Naive B cell (primary cell): ENCODE measurements at regions not wholly inside any gene's neighbourhood (a gene's known extent, or its start where the extent isn't known, plus 50 kb on each side); places are given as distances from the start of the nearest gene placed in this dataset.
A peak's percentile ranks its signal among the peaks of the same experiment; 100 is the strongest.

ENCODE experiments used
- ATAC-seq, 2 donors: fragments of 150-1000 bp; cut with Tn5 transposase; 2 replicates each; pipeline ENCODE4 v1.10.0; 2021; ENCODE audit warnings: low read depth in 2 of 2, mild to moderate bottlenecking in 2 of 2, moderate library complexity in 2 of 2
- DNase-seq: peaks from one replicate; pipeline ENCODE4 v3.0.0; 2022
- H3K27ac Mint-ChIP-seq, 6 donors: one replicate each; pipeline ENCODE4 v1.8.0; 2020 to 2022; ENCODE audit warnings: mild to moderate bottlenecking in 6 of 6, mixed read lengths in 6 of 6, moderate library complexity in 5 of 6, inconsistent platforms in 2 of 6
- H3K27me3 Mint-ChIP-seq, 3 donors: one replicate each; pipeline ENCODE4 v1.8.0; 2021 to 2022; ENCODE audit warnings: mixed read lengths in 3 of 3, mild to moderate bottlenecking in 1 of 3
- H3K36me3 Mint-ChIP-seq, 2 donors: one replicate each; pipeline ENCODE4 v1.8.0; 2020 to 2022; ENCODE audit warnings: mixed read lengths in 2 of 2, inconsistent platforms in 1 of 2, mild to moderate bottlenecking in 1 of 2
- H3K4me1 Mint-ChIP-seq, 3 donors: one replicate each; pipeline ENCODE4 v1.8.0; 2020 to 2022; ENCODE audit warnings: mixed read lengths in 3 of 3, inconsistent platforms in 1 of 3, mild to moderate bottlenecking in 1 of 3, moderate library complexity in 1 of 3
- H3K4me3 Mint-ChIP-seq, 8 donors: one replicate each; pipeline ENCODE4 v1.8.0; 2020 to 2022; ENCODE audit warnings: mild to moderate bottlenecking in 8 of 8, mixed read lengths in 8 of 8, moderate library complexity in 8 of 8, inconsistent platforms in 2 of 8
- H3K9me3 Mint-ChIP-seq, 7 donors: one replicate each; pipeline ENCODE4 v1.8.0; 2020 to 2022; ENCODE audit warnings: mixed read lengths in 7 of 7, mild to moderate bottlenecking in 5 of 7, inconsistent platforms in 2 of 7, moderate library complexity in 1 of 7

DNA sequence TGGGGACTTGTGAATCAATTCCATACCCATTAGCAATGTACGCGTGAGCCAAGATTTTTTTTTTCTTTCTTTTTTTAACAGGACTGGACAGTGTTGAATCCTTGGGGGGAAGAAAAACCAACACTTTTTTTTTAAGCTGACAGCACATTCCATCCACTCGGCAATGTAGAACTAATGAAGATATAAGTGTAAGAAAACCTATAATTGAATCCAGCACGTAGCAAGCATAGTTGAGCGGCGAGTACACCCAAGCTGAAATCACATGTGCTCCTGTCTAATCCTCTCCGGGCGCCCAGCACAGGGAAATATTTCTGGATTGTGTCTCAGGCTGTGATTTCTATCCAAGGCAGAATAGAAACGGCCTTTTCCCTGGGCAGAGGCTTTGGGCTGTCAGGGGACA is 118.2 kb downstream of the BOD1 start:
- H3K4me3 Mint-ChIP-seq, result no peak overlapping the region
- H3K4me1 Mint-ChIP-seq, result no peaks in the 10 kb centered on the region
- no peak for ATAC-seq
- no peaks in the 10 kb centered on the region for H3K36me3 Mint-ChIP-seq
- peaks cover 0 to 27% (median 25%) of the 10 kb centered on the region in 3 donors for H3K27me3 Mint-ChIP-seq
- H3K27ac Mint-ChIP-seq, result no peak overlapping the region
- peaks cover 0 to 9% (median 4%) of the 10 kb centered on the region in 7 donors for H3K9me3 Mint-ChIP-seq
- DNase-seq, result no peak

DNA sequence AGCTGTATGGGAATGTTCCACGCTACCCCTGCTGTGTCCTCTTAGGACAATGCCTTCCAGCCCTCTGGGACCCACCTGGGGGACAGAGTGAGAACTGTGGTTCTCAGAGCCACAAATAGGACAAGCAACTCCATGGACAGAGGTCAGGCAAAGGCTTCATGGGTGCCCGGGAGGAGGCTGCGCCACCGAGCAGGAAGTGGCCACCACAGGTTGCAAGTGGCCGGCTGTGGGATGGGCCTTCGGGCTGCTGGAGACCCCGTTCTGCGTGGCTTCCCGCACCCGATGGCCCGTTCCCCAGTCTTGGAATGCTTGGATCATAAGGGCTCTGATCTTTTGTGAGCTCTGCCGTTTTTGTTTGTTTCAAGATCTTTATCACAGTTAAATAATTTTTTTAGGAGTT is 118.8 kb downstream of the BOD1 start:
- Mint-ChIP-seq H3K27ac (no peak overlapping the region), H3K4me3 (no peak overlapping the region), H3K9me3 (peaks cover 0 to 9% (median 4%) of the 10 kb centered on the region in 7 donors), H3K36me3 (no peaks in the 10 kb centered on the region), H3K27me3 (peaks cover under 1 to 30% (median 26%) of the 10 kb centered on the region in 3 donors), H3K4me1 (no peaks in the 10 kb centered on the region)
- ATAC-seq (no peak), DNase-seq (no peak)

DNA sequence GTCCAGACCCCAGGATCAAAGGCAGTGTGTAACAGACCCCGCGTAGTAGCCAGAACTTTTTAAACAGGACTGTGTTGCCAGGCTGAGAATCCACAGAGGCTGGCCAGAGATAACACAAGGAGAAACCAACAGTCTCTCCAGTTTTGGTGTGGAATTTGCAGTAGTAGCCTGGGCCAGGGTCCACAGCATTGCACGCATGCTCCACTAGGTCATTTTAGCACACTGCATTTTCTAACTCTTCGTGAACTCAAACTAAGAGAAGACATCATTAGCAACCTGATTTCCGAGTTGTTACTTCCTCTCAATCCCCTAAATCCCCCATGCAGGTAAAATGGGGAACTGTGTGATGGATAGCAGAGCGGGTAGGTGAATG is 119.6 kb downstream of the BOD1 start:
- Mint-ChIP-seq H3K9me3 (peaks cover 0 to 11% (median 4%) of the 10 kb centered on the region in 7 donors), H3K27ac (no peak overlapping the region), H3K36me3 (no peaks in the 10 kb centered on the region), H3K27me3 (peaks cover 9 to 30% (median 26%) of the 10 kb centered on the region in 3 donors), H3K4me3 (no peak overlapping the region), H3K4me1 (no peaks in the 10 kb centered on the region)
- no peak for DNase-seq
- no peak for ATAC-seq

DNA sequence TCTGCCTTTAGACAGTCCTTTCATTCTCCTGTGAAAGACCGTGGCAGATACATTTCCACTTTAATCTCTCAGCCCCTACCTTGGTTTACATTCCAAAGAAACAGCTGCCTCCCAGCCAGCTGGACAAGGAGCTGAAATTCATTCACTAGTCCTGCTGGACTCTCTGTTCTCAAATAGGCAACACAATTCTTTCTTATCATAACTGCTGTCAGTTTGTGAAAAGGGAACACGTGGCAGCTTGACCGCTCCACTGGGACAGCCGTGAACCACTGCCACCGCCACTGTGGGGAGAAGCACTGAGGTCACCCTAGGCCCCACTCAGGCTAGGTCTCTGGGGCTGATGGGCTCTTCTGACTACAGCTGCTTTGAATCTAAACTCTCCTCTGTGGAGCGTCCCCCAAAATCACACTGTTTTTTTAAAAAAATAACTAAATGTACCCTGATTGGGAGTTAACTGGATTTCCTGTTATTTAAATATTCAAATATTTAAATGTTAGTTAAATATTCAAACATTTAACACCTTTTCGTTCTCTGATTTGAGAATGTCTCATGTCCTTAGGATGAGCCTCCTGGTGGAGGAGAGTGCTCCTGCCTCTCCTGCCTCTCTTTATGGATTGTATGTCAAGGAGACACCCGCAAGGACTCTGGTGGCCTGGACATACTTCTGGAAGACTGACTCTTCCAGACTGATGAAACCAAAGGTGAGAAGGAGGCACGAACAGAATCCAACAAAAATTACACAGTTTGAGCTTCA is 120.1 kb downstream of the BOD1 start:
- DNase-seq, result no peak
- no peaks in the 10 kb centered on the region for H3K36me3 Mint-ChIP-seq
- H3K9me3 Mint-ChIP-seq, result peaks cover 0 to 11% (median 5%) of the 10 kb centered on the region in 7 donors
- ATAC-seq, result no peak
- no peak overlapping the region for H3K27ac Mint-ChIP-seq
- H3K4me1 Mint-ChIP-seq, result no peaks in the 10 kb centered on the region
- peaks cover 10 to 30% (median 26%) of the 10 kb centered on the region in 3 donors for H3K27me3 Mint-ChIP-seq
- H3K4me3 Mint-ChIP-seq, result no peak overlapping the region

DNA sequence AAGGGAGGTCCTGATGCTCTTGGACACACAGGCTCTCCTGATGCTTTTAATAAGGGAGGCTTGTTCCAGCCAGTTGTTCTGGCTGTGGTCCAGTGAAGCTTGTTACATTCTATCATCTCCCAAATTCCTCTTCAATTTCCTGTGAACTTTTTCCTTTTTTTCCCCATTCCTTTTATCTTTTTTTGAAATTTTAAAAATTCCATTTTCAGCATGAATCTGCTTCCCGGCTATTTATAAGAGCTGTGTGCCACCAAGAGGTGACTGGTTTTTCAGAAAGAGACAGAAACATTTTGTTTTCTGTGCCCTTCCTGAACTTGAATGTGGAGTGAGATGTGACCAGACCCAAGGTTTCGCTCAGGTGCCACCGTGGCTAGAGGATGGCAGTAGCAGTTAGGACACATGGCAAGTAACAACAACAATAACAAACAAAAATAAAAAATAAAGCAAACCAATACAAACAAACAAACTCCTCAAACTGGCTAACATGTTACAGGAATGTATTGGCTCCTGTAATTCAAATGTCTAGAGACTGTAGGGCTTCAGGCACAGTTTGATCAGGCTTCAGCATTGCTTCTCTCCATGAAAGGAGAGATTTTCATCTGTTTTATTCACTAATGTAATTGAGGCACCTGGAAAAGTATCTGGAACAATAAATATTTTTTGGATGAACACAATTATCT is 121.1 kb downstream of the BOD1 start:
- H3K36me3 Mint-ChIP-seq, result no peaks in the 10 kb centered on the region
- peaks cover 0 to 15% (median 5%) of the 10 kb centered on the region in 7 donors for H3K9me3 Mint-ChIP-seq
- DNase-seq, result no peak
- H3K27me3 Mint-ChIP-seq, result peaks cover 20 to 26% (median 25%) of the 10 kb centered on the region in 3 donors
- H3K27ac Mint-ChIP-seq, result no peak overlapping the region
- H3K4me3 Mint-ChIP-seq, result peak overlapping the region in 1 of 8 donors; percentile 33
- no peak for ATAC-seq
- no peaks in the 10 kb centered on the region for H3K4me1 Mint-ChIP-seq

DNA sequence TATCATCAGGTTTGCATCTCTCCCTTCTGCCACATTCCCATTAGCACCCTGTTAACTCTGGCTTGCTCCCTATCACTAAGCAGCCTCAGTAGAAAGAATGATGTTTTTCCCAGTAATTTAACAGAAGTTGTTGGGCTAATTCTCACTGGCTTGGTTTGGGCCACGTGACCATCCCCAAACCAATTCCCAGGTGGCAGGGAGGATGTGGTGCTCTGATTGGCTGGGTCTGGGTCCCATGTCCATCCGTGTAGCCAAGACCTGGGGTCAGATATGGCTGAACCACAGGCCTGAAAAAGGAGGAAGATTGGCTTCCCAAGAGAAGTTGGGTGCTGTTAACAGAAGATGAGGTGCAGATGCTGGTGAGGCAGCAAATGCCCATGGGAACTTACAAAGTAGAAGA is 122.0 kb downstream of the BOD1 start:
- no peaks in the 10 kb centered on the region for H3K36me3 Mint-ChIP-seq
- H3K4me3 Mint-ChIP-seq, result no peak overlapping the region
- H3K9me3 Mint-ChIP-seq, result peaks cover 0 to 16% (median 5%) of the 10 kb centered on the region in 7 donors
- DNase-seq (no peak), ATAC-seq (no peak)
- peaks cover 22 to 23% (median 23%) of the 10 kb centered on the region in 3 donors for H3K27me3 Mint-ChIP-seq
- H3K4me1 Mint-ChIP-seq, result no peaks in the 10 kb centered on the region
- H3K27ac Mint-ChIP-seq, result no peak overlapping the region

DNA sequence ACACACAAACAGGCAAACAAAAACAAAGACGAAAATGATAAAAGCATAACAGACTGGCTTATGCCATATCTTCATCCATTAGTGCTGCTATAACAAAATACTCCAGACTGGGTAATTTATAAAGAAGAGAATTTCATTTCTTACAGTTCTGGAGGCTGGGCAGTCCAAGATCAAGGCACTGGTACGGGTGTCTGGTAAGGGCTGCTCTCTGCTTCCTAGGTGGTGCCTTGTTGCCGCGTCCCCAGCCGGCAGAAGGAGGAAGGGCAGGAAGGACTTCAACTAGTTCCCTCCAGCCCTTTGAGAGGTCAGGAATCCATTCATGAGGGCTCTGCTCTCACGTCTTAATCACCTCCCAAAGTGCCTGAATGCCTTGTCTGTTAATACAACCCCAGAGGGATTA is 122.6 kb downstream of the BOD1 start:
- no peak for DNase-seq
- ATAC-seq, result no peak
- H3K4me3 Mint-ChIP-seq, result no peak overlapping the region
- H3K4me1 Mint-ChIP-seq, result no peaks in the 10 kb centered on the region
- no peaks in the 10 kb centered on the region for H3K36me3 Mint-ChIP-seq
- H3K9me3 Mint-ChIP-seq, result peaks cover 0 to 19% (median 5%) of the 10 kb centered on the region in 7 donors
- H3K27ac Mint-ChIP-seq, result peak overlapping the region in 1 of 6 donors; percentile 43
- H3K27me3 Mint-ChIP-seq, result peaks cover 23 to 25% (median 23%) of the 10 kb centered on the region in 3 donors

DNA sequence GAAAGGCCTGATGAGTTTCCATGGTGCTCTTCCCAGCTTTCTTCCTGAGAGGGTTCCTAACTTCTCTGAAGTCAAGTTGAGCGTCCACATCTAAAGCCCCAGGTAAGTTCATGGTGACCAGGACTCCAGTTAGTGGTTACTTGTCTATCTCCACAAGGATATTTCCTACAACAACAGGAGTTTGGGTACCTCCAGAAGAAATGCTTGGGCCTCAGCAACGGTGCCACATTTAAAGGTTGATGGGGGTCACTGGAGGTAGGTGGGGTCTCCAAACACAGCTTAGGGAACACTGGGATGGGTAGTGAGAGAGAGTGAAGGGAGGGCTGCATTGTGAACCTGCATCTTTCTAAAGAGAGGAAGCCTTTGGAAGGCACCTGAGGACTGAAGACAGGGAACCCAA is 123.4 kb downstream of the BOD1 start:
- ATAC-seq (no peak), DNase-seq (no peak)
- Mint-ChIP-seq H3K4me1 (no peaks in the 10 kb centered on the region), H3K9me3 (peaks cover 1 to 19% (median 5%) of the 10 kb centered on the region in 7 donors), H3K4me3 (no peak overlapping the region), H3K27me3 (peaks cover 23 to 25% (median 23%) of the 10 kb centered on the region in 3 donors), H3K36me3 (no peaks in the 10 kb centered on the region), H3K27ac (no peak overlapping the region)

DNA sequence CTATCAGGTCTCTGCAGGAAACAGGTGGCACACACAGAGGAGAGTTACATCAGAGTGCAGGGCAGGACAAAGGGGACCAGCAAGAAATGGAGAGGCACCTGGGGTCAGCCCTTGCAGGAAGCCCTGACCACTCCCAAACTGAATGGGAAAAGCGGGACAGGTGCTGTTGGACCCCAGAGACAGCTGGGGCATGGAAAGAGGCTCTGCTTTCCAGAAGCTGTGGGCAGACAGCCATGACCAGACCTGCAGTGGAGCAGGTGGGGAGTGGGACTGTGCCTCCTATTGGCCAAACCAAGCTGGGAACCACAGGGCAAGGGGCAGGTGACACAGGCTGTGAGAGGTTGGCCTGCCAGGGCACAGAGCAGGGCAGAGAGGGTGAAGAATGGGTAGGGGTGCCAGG is 125.8 kb downstream of the BOD1 start:
- no peak overlapping the region for H3K4me3 Mint-ChIP-seq
- no peak for DNase-seq
- no peaks in the 10 kb centered on the region for H3K36me3 Mint-ChIP-seq
- no peak for ATAC-seq
- H3K27me3 Mint-ChIP-seq, result peaks cover 31 to 32% (median 32%) of the 10 kb centered on the region in 3 donors
- H3K27ac Mint-ChIP-seq, result no peak overlapping the region
- peaks cover 1 to 20% (median 4%) of the 10 kb centered on the region in 7 donors for H3K9me3 Mint-ChIP-seq
- H3K4me1 Mint-ChIP-seq, result no peaks in the 10 kb centered on the region

DNA sequence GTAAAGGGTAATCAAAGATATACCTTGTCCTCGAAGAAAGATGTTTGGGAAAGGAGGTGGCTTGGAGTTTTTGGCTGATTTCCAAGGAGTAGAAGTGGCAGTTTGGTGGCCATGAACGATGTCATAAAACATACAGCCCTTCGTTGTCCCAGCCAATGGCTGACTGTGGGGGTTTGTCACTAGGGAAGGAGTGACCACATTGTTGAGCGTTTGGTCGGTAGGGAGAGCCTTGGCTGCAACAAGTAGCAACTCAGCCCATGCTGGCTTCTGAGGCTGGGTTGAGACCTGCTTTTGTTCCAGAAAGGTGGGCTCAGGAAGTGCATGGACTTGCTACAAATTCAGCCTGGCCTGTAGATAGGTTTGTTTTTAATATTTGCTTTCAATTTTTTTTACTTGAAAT is 128.3 kb downstream of the BOD1 start:
- H3K4me3 Mint-ChIP-seq, result no peak overlapping the region
- peaks cover 16 to 32% (median 20%) of the 10 kb centered on the region in 3 donors for H3K27me3 Mint-ChIP-seq
- H3K36me3 Mint-ChIP-seq, result no peaks in the 10 kb centered on the region
- ATAC-seq (no peak), DNase-seq (no peak)
- H3K4me1 Mint-ChIP-seq, result no peaks in the 10 kb centered on the region
- peaks cover 0 to 13% (median 4%) of the 10 kb centered on the region in 7 donors for H3K9me3 Mint-ChIP-seq
- no peak overlapping the region for H3K27ac Mint-ChIP-seq

DNA sequence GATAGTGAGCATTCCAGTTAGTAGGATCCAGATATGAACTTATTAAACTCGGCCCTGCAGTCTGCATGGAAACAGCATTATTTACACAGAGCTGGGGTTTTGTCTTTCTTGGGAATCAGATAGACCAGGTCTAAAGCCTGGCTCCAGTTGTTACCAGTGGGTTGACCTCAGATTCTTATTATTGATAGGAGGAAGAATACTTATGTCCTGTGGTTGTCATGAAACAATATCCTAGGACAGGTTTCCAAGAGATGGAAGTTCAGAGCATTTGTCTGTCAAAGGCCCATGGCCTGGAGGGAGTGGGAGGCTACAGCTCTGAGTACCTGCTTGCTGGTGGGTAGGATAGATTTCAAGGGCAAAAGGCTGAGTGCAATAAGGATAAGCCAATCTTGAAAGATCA is 129.2 kb downstream of the BOD1 start:
- ATAC-seq, result no peak
- no peak overlapping the region for H3K27ac Mint-ChIP-seq
- H3K4me3 Mint-ChIP-seq, result no peak overlapping the region
- H3K4me1 Mint-ChIP-seq, result no peaks in the 10 kb centered on the region
- no peaks in the 10 kb centered on the region for H3K36me3 Mint-ChIP-seq
- DNase-seq, result no peak
- H3K27me3 Mint-ChIP-seq, result peaks cover 13 to 28% (median 20%) of the 10 kb centered on the region in 3 donors
- H3K9me3 Mint-ChIP-seq, result peaks cover 0 to 11% (median 4%) of the 10 kb centered on the region in 7 donors

DNA sequence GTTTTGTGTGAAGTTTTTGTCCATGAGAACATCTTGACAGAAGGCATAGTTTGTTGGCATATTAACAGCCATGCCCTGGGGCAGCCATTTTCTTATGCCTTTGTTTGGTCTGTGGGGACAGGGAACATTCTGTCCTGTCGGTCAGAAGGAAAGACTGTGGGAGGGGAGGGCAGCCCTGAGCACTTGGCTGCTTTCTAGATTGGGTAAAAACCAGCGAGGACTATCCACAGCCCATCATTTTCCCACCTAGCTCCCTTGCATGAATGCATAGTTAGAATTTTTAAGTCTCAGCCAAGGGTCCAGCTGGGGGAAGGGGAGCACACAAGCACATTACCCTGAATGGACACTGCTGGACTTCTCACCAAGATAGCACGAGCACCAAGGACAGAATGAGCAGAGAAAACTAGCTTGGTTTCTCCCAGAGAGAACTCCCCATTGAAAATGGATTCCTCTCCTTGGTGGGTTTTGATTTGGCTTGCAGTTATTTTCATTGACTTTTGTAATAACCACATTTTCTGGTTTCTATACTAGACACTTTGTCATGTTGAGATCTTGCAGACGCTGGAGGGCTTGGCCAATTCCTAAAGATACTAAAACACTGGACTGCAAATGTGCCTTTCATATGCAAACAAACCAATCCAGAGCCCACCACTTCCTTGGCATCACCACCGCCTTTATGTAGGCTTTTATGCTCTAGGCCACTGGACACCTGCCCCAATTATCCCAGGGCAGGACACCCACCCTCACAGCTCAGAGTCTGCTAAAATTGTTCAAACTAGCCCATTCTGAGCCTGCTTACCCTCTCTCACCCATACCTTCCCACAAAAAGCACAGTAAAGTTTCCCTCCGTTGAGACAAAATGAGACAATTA is 129.9 kb downstream of the BOD1 start:
- no peak for DNase-seq
- H3K9me3 Mint-ChIP-seq, result peaks cover 0 to 10% (median 4%) of the 10 kb centered on the region in 7 donors
- peaks cover 13 to 23% (median 20%) of the 10 kb centered on the region in 3 donors for H3K27me3 Mint-ChIP-seq
- H3K4me1 Mint-ChIP-seq, result no peaks in the 10 kb centered on the region
- H3K36me3 Mint-ChIP-seq, result no peaks in the 10 kb centered on the region
- H3K27ac Mint-ChIP-seq, result no peak overlapping the region
- H3K4me3 Mint-ChIP-seq, result no peak overlapping the region
- ATAC-seq, result no peak

DNA sequence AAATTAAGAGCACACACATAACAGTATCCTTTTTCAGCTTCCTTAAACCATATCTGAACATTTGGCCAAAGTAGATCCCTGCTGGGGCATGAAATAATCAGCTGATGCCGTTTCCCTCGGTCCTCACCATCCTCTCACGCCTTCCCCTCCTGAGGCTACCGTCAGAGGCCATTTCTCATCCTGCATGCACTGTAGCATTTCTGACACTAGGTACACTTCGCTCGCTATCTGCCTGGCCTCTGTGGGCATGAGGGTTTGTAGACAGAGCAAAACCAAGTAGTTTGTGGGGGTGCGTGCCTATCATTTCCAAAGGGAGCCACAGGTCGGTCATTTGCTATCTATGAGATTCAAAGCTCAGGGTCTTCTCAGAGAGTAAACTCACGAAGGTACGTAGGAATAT is 131.9 kb downstream of the BOD1 start:
- no peak overlapping the region for H3K27ac Mint-ChIP-seq
- no peaks in the 10 kb centered on the region for H3K4me1 Mint-ChIP-seq
- H3K9me3 Mint-ChIP-seq, result peaks cover 0 to 5% (median 2%) of the 10 kb centered on the region in 7 donors
- no peak overlapping the region for H3K4me3 Mint-ChIP-seq
- ATAC-seq (no peak), DNase-seq (no peak)
- peaks cover 9 to 14% (median 13%) of the 10 kb centered on the region in 3 donors for H3K27me3 Mint-ChIP-seq
- no peaks in the 10 kb centered on the region for H3K36me3 Mint-ChIP-seq
